NCI-H748 (cell line): ENCODE measurements at regions not wholly inside any gene's neighbourhood (a gene's known extent, or its start where the extent isn't known, plus 50 kb on each side); places are given as distances from the start of the nearest gene placed in this dataset.

ENCODE experiments used
- DNase-seq: peaks from one replicate; lab custom pipeline; 2025; ENCODE audit not compliant: unreplicated experiment; lab: John Stamatoyannopoulos, UW

DNA sequence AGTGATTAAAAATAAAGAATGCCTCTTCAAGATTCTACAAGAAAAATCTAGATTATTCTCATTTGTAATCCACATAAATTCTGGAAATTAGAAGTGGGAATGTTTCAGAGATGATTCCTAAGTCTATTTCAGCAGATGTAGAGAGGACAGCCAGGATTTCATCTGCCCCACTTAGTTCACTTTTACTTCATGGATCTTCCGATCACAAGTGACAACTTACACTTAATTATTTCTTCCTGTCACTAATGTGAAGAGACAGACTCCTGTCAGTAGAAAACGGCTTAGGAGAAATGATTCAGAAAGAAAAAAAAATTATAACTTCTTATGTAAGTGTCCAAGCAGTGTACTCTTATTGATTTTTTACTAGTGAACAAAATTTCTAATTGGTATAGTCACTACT lies 368.2 kb upstream of the SMIM30 start:
- DNase-seq: no peak

DNA sequence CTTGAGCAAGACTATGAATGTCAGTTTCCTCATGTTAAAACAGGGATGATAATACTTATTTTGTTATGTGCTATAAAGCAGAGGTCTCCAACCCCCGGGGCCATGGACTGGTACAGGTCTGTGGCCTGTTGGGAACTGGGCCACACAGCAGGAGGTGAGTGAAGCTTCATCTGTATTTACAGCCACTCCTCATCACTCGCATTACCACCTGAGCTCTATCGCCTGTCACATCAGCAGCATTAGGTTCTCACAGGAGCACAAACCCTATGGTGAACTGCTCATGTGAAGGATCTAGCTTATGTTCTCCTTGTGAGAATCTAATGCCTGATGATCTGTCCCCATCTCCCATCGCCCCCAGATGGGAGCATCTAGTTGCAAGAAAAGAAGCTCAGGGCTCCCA lies 365.3 kb upstream of the SMIM30 start:
- no peak for DNase-seq

DNA sequence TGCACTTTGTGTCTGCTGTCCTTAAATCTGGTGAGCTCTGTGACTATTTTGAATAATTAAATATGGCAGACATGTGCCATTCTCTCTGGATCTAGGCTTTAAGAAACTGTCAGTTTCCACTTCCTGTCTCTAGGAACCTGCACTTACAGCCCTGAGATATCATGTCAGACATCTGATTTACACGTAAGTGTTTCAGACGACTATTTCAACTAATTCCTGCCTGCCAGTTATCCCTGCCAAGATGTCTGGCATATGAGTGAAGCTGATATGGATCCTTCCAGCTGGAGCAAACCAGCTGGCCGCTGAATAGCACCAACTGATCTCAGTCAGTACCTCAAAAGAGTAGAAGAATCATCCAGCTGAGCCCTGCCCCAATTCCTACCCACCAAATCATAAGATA lies 362.2 kb upstream of the SMIM30 start:
- DNase-seq: no peak

DNA sequence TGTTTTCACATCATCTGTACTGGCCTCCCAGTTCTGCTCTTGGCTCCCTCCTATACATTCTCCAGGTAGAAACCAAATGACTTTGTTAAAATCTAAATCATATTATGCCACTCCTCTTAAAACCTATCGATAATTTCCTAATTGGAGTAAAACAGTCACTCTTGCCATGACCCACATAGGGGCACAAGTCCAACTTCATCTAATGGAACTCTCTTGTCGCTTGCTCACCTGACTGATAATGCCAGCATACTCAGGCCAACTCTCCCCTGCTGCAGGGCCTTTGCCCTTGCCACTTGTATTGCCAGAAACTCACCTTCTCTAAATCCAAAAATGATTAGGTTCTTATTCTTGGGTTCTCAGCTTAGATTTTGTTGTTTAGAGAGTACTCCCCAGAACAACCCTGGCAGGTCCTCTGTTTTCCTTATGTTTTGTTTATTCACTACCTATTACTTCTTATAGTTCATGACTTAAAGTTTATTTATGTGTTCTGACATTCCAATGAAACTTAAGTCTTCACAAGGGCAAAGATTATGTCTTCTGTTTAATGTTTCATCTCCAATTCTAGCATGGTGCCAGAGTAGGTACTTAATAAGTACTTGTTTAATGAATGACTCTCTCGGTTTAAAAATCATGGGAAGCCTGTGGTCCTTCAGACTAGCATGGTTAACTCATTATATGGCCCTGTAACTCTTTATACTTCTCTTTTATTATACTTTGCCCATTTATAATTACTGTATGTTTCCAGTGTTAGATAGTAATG lies 345.9 kb upstream of the SMIM30 start:
- no peak for DNase-seq

DNA sequence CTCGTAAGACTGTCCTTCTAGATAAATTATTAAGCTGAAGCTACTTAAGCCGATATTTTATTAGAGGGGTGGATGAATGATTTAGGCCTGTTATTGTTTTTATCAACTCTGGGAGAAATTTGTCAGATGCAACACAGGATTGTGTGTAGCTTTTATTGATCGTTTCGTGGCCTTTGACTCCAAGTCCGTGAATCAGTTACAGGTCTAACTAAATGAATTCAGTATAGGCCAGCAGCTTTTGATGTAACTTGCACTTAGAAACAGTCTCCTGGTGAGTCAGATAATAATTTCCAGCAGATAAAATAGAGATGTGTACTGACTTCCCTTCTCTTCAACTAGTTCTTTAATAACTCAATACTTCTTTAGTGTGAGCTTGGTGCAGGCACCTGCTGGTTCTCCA lies 341.7 kb upstream of the SMIM30 start:
- DNase-seq: no peak

DNA sequence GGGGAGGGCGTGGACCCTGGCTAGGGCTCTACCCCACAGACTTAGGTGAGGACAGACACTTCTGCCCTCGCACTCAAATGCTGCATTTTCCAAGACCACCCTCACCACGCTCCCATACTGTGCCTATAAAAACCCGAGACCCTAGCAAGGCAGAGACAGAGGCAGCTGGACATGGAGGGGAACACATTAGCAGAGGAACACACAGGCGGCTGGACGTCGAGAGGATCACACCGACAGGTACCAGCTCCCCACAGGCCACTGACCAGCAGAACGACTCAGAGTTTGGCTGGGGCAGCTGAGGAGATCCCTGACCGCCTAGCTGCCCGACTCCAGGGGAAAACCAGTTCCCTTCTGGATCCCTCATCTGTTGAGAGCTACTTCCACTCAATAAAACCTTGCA lies 338.2 kb upstream of the SMIM30 start:
- DNase-seq: peak; percentile 53

DNA sequence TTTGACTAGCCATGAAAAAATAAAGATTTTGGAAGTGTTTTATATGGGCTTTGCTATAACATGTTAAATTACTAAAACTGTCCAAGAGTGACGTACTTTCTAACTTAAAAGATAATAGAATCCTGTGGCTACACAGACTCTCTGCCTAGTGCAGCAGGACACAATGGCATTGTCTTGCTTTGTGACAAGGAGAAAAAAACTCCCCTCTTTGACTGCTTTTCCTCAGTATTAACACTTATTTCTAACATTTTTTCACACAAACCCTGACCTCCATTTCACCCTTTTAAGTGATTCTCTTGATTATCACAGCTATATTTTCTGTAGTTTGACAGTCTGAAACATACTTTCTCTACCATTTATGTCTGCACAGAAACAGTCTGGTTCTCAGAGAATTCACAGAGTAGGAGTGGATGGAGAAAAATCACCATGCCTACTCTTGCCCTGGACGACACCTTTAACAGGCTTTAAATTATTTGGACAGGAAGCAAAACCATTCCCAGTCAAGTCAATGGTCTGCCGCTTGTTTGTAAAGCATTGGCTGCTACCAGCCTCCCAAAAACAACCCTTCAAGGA lies 336.3 kb upstream of the SMIM30 start:
- DNase-seq: no peak

DNA sequence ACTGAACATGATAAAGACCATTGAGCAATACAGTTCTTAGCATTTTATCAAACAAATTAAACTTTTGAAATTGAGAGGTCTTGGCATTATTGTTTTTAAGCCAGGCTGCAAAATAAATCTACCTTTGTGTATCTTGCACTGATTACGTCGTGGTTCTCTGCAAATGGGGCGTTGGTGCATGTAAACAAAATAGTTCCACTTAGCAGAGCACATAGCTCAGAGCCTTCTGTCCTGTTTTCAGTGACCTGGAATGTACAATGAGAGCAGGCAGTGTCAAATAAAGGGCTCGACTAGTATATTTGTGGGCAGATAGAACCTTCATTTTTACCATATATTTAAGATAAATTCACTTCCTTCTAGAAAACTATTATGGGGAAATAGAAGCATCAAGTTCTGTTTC lies 333.9 kb upstream of the SMIM30 start:
- DNase-seq: peak; percentile 7

DNA sequence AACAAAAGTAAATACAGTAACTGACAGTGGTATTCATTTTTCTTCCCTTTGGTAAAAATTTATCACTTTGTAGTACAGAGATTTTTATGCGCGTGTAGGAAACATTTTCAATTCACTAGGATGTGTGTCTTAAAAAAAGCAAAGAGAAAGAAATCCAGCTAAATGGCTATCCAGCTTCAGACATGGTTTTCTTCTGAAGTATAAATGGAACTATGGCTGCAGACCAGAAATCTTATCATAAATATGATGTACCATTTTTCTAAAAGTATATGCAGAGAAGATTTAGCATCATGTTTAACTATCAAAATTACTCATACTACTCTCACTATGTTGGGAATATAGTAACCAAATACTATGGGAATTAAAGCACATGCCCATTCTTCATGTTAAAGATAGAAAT lies 328.4 kb upstream of the SMIM30 start:
- DNase-seq: no peak

DNA sequence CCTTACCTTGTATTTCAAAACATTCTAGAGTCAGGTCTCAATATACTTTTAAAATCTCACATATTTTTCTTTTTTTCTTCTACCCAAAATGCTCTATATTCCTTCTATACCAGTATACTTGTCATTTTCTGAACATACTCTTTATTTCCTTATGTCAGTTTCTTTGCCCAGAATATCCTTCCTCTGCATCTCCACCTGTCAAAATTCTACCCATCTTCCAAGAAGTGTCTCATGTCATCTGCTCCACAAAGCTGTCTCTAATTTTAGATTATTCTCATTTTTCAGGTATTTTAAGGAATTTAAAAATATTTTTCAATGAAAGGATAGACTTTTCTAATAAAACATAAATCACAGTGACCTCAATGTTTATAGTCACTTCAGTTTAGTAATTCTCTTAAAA lies 328.0 kb upstream of the SMIM30 start:
- DNase-seq: no peak

DNA sequence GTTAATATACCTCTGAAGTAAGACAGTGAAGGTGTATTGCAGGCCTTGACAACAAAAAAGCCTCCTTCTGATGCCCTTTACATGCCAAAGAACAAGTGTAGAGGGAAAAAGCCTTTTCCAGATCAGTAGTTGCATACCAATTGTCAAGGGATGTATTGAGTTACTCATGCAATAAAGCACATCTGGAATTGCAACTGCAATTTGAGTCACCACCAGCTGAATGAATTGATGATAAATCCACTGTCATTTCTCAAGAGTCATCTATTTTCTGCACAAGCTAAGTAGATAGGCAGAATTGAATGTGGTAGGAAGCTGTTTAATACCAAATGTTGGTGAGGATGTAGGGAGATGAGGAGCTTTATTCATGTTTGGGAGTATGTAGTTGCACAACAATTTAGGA lies 325.9 kb upstream of the SMIM30 start:
- no peak for DNase-seq

DNA sequence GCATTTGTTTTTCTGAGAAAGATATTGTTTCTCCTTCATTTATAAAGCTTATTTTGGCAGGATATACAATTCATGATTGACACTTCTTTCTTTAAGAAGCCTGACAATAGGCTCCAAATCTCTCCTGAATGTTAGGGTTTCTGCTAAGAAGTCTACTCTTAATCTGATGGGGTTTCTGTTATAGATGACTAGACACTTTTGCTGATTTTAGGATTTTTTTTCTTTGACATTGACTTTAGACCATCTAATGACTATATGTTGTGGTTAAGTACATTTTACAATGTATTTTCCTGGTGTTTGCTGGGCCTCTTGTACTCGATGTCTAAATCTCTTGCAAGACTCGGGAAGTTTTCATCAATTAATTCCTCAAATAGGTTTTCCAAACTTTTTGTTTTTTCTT lies 321.8 kb upstream of the SMIM30 start:
- DNase-seq: no peak

DNA sequence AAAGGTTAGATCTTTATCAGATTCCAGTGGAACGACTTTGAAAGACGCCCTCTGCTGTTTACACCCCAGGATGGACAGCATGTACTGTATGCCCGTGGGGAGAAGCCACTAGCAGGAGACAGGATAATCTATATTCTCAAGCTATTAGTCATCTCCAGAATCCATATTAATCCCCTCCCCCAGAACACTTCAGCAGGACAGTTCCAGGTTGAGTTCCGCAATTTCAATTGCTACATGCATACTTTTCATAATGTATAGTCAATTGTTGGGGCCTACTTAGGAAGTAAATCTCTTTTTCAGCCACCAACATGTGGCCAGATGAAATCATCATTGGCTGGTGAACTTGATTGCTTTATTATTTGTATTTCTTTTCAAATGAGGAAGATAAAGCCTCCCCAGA lies 313.1 kb upstream of the SMIM30 start:
- DNase-seq: no peak

DNA sequence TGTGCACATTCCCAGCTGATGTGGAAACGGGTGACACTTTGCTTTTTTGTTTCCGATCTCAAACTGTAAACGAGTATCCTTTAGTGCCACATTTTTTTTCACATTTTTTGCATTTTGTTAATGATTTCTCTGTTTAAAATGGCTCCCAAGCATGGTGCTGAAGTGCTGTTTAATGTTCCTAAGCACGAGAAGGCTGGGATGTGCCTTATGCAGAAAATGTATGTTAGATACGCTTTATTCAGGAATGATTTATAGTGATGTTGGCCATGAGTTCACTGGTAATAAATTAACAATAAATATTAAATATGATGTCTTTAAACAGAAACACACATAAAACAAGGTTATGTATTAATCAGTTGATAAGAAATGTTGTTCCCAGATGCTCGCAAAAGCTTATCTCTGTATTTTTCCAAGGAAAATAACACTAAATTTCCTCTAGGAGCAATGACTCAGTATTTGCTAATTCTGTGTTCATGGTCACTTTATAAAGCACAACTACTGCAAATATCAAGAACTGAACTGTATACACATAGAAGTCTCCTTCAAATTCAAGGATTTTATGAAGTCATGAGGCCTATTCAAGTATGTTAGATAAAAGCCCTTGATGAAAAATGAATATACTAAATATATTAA lies 305.9 kb upstream of the SMIM30 start:
- DNase-seq: no peak

DNA sequence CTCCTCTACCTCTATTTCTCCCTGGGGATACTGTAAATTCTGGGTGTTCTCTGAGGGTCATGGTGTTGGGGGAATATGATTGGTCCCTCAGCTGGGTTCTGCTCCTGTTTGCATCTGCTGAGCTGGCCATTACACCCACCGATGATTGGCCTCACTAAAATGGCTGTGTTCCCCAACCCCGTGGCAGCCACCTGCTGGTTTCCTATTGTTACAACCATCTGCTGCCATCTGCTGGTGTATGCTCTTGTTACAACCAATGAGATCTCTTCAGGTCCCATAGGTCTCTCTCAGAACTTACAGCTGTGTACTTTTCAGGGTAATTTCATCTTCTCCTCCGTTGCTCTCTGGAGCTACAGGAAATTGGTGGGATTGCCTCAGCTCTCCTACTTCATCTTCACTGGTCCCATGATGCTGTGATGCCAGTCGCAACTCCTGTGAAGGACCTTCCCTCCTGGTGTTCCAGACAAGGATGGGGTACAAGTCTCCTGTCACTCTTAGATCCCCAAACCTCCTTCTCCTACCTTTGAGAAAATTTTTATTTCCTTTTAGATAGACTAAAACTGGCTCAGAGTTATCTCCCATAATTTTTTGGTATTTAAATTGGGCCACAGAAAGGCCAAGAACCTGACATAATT lies 303.5 kb upstream of the SMIM30 start:
- DNase-seq: peak; percentile 94

DNA sequence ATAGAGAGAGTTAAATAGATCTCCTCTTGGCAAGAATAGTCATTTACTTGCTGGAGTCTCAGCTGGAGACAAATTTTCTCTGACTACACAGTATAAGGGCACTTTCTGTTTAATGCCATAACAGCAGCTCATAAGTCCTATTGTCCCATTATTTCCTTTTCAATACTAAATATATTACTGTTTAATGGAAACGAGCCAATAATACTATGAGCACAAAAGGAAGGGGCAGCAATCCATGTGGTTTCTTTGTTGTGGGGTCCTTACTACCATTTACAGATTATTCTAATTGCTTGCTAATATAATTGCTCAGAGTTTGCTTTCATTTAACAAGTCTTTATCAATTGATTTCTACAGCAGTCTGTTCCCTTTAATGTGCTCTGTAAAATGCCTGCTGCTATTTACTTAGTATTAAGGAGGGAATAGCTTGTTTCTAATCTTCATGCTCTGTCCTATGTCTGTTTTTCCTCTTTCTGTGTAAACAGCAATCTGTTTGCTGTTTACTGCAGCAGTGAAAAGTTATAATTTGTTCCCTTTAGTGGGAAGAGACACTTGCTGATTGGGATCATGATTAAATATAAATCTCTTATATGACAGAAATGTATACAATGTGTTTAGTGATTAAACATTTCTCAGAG lies 296.2 kb upstream of the SMIM30 start:
- DNase-seq: peak; percentile 98

DNA sequence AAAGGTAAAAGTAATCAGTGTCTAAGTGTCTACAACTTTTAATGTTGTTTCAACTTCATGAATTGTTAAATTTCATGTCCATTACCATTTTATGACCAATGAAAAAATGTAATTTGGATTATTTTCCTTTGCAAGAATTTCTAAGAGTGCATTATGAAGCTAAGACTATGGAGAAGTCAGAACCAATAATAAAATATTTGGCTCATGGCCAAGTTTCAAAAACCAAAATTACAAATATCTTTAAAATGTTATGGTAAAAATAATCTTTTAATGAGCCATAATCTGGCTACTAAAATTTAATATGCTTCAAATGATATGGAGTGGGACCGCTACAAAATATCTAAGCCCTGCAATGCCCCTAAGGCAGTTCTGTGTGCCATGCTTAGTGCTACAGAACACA lies 294.1 kb upstream of the SMIM30 start:
- DNase-seq: no peak

DNA sequence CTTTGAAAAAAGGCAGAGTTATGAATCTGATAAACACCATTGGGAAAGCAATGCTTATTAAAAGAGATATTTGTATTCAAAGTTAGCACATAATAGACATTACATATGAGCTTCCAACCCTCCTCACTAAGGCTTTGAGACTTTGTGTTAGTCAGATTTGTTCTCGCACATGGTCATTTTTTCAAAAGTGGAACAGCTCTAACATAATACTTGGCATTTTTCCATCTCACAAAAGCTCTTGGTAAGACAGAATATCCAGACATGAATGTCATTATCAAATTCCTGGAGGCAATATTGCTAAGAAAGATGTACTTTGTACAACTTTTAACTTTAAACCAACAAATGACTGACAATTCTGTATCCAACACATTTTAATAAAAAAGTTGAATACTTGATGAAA lies 292.4 kb upstream of the SMIM30 start:
- DNase-seq: no peak

DNA sequence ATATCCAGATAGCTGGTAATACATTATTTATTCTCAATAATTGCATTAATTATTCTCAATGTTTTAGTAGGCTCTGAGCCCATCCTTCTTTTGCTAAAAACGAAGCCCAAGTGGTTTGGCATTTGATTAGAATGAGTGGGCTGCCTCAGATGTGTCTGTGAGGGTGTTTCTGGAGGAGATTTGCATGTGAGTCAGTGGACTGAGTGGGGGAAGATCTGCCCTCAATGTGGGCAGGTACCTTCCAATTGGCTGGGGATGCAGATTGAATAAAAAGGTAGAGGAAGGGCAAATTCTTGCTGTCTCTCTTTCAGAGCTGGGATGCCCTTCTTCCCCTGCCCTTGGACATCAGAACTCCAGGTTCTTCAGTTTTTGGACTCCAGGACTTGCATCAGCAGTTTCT lies 290.6 kb upstream of the SMIM30 start:
- DNase-seq: no peak

DNA sequence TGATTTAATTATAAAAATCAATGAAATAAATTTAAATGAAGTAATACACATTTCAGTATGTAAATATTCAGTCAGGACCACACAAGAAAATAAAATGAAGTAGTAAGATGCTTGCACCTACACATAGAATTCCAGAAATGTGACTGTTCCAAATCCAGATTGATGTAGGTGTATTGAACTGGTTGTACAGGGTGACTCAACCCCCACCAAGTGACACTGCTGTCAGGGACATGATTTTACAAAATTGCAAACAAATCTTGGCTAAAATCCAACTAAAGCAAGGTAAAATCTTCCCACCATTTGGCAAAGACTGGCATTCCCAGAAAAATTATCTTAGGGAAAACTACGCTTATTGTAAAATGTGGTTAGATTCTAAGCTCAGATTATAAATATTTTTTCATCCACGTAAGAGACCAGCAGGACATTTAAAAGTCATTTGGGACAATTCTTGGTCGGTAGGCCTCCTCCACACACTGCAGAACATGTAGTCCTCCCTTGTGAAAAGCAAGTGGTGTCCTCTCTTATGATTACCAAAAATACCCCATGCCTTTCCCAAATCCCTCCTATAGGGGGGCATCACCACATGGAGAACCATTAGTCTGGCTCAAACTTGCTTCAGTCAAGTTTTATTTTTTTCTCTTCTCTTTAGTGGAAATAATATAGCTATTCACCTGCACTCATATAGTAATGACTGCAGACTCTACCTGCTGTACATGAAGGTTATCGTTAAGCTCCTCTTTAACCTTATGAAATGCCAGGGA lies 287.1 kb upstream of the SMIM30 start:
- no peak for DNase-seq

DNA sequence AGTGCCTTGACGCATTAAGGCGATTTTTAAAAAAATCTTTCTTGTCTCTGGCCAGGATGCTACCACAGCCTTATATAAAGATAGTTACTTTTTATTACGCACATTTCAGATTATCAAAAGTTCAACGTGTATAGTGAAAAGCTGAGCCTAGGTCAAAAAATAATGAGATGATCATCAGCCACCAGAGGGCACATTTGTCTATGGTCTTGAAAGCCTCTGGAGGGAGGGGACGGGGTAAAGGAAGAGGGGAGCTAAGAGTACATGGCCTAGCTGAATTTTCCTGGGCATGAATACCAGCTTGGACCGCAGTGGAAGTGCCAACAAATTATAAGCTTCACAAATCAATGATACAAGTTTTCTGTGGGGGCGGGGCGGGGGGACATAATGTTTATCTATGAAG lies 285.9 kb upstream of the SMIM30 start:
- DNase-seq: peak; percentile 69
